Neural progenitor cell (in vitro differentiated cells): ENCODE measurements at regions not wholly inside any gene's neighbourhood (a gene's known extent, or its start where the extent isn't known, plus 50 kb on each side); places are given as distances from the start of the nearest gene placed in this dataset.
A peak's percentile ranks its signal among the peaks of the same experiment; 100 is the strongest.

Experiments
- DNase-seq: peaks from one replicate; pipeline ENCODE4 v3.0.0-alpha.2; 2016; ENCODE audit warnings: low spot score
- H2AFZ ChIP-seq: fragments of 200-600 bp; sonication (generic); replicated peaks from 2 replicates; pipeline ENCODE4 v1.6.1; 2016; ENCODE audit warnings: antibody characterized with exemption
- H3F3A ChIP-seq: fragments of 200-600 bp; sonication (generic); 2 replicates; pipeline ENCODE4 v1.6.1; 2016; ENCODE audit warnings: antibody characterized with exemption, low read depth
- H3K27ac ChIP-seq: fragments of 200-600 bp; sonication (generic); 2 replicates; pipeline ENCODE4 v1.5.1; 2016; ENCODE audit warnings: mild to moderate bottlenecking
- H3K27me3 ChIP-seq: fragments of 200-600 bp; sonication (generic); 2 replicates; pipeline ENCODE4 v1.6.1; 2016; ENCODE audit warnings: mild to moderate bottlenecking, moderate library complexity
- H3K36me3 ChIP-seq: fragments of 200-600 bp; sonication (generic); 2 replicates; pipeline ENCODE4 v1.5.1; 2016
- H3K4me1 ChIP-seq: fragments of 200-600 bp; sonication (generic); 2 replicates; pipeline ENCODE4 v1.6.1; 2016; ENCODE audit warnings: mixed run types
- H3K4me2 ChIP-seq: fragments of 200-600 bp; sonication (generic); 2 replicates; pipeline ENCODE4 v1.6.1; 2016
- H3K4me3 ChIP-seq: fragments of 200-600 bp; sonication (generic); 2 replicates; pipeline ENCODE4 v1.5.1; 2016
- H3K79me2 ChIP-seq: fragments of 200-600 bp; sonication (generic); 2 replicates; pipeline ENCODE4 v1.6.1; 2016; ENCODE audit warnings: low read depth
- H3K9ac ChIP-seq: fragments of 200-600 bp; sonication (generic); 2 replicates; pipeline ENCODE4 v1.6.1; 2016
- H3K9me3 ChIP-seq: fragments of 200-600 bp; sonication (generic); 2 replicates; pipeline ENCODE4 v1.5.1; 2016; ENCODE audit warnings: low read depth
- H4K20me1 ChIP-seq: fragments of 200-600 bp; sonication (generic); 2 replicates; pipeline ENCODE4 v1.6.1; 2016; ENCODE audit warnings: low read depth
- H3K27ac Mint-ChIP-seq: 3 replicates; pipeline ENCODE4 v1.8.0; 2021; ENCODE audit warnings: mixed read lengths
- H3K27me3 Mint-ChIP-seq: 2 replicates; pipeline ENCODE4 v1.8.0; 2022; ENCODE audit warnings: low read depth, mild to moderate bottlenecking, inconsistent platforms, moderate library complexity, mixed read lengths; ENCODE audit not compliant: insufficient read depth
- H3K36me3 Mint-ChIP-seq: 3 replicates; pipeline ENCODE4 v1.8.0; 2021; ENCODE audit warnings: mixed read lengths
- H3K4me1 Mint-ChIP-seq: 3 replicates; pipeline ENCODE4 v1.8.0; 2021; ENCODE audit warnings: mixed read lengths
- H3K4me3 Mint-ChIP-seq: 3 replicates; pipeline ENCODE4 v1.8.0; 2021; ENCODE audit warnings: mild to moderate bottlenecking, moderate library complexity, mixed read lengths
- H3K9me3 Mint-ChIP-seq: 3 replicates; pipeline ENCODE4 v1.8.0; 2020; ENCODE audit warnings: mixed read lengths
- CTCF ChIP-seq: fragments of 200-600 bp; sonication (generic); IDR thresholded peaks from 2 replicates; pipeline ENCODE4 v1.5.1; 2017; ENCODE audit warnings: antibody characterized with exemption, mild to moderate bottlenecking
- EZH2 ChIP-seq: fragments of 200-600 bp; sonication (generic); IDR thresholded peaks from 2 replicates; pipeline ENCODE4 v1.6.1; 2017; ENCODE audit warnings: antibody characterized with exemption, mild to moderate bottlenecking, moderate library complexity
- EZH2phosphoT487 ChIP-seq: fragments of 200-600 bp; sonication (generic); IDR thresholded peaks from 2 replicates; pipeline ENCODE4 v1.6.1; 2017; ENCODE audit warnings: antibody characterized with exemption

- peaks cover 4% of the 10 kb centered on the region for H3K9me3 Mint-ChIP-seq
Observed at GRCh38 chr4:84239278-84239845, 259.7 kb downstream of the NKX6-1 start.

GRCh38 chr4:84238247-84239090 lies 260.6 kb downstream of the NKX6-1 start:
- no peak overlapping the region for H3K27ac ChIP-seq
- no peaks in the 10 kb centered on the region for H3K27me3 ChIP-seq
- H3K4me2 ChIP-seq = no peak overlapping the region
- TF ChIP-seq CTCF (peak; percentile 11), EZH2 (no peak)
- H3K36me3 Mint-ChIP-seq = no peaks in the 10 kb centered on the region
- H3K9ac ChIP-seq = no peak overlapping the region
- no peaks in the 10 kb centered on the region for H3K36me3 ChIP-seq
- no peaks in the 10 kb centered on the region for H3K4me1 ChIP-seq
- no peak for DNase-seq
- H3K9me3 ChIP-seq = no peaks in the 10 kb centered on the region
- no peaks in the 10 kb centered on the region for H3F3A ChIP-seq
- H3K9me3 Mint-ChIP-seq = peaks cover 4% of the 10 kb centered on the region
- H3K4me3 Mint-ChIP-seq = no peak overlapping the region
- no peak overlapping the region for H2AFZ ChIP-seq
- peaks cover 5% of the 10 kb centered on the region for H3K27me3 Mint-ChIP-seq
- peaks cover 9% of the 10 kb centered on the region for H3K4me1 Mint-ChIP-seq
- no peak overlapping the region for H3K4me3 ChIP-seq
- no peaks in the 10 kb centered on the region for H4K20me1 ChIP-seq
- H3K27ac Mint-ChIP-seq = no peak overlapping the region
- H3K79me2 ChIP-seq = no peaks in the 10 kb centered on the region

More at GRCh38 chr4:84239278-84239845, 259.7 kb downstream of the NKX6-1 start:
- no peak overlapping the region for H3K4me2 ChIP-seq
- H4K20me1 ChIP-seq = no peaks in the 10 kb centered on the region
- Mint-ChIP-seq H3K36me3 (no peaks in the 10 kb centered on the region), H3K27ac (no peak overlapping the region), H3K4me1 (peaks cover 9% of the 10 kb centered on the region), H3K27me3 (peaks cover 5% of the 10 kb centered on the region), H3K4me3 (no peak overlapping the region)
- TF ChIP-seq EZH2 (no peak), EZH2phosphoT487 (no peak), CTCF (no peak)
- H3K9me3 ChIP-seq = no peaks in the 10 kb centered on the region
- H3K4me1 ChIP-seq = no peaks in the 10 kb centered on the region
- no peak for DNase-seq
- no peaks in the 10 kb centered on the region for H3F3A ChIP-seq
- H3K4me3 ChIP-seq = no peak overlapping the region
- no peak overlapping the region for H3K9ac ChIP-seq
- H3K27ac ChIP-seq = no peak overlapping the region
- H3K79me2 ChIP-seq = no peaks in the 10 kb centered on the region
- no peaks in the 10 kb centered on the region for H3K27me3 ChIP-seq
- H2AFZ ChIP-seq = no peak overlapping the region
- no peaks in the 10 kb centered on the region for H3K36me3 ChIP-seq

- H3K27me3 ChIP-seq = no peaks in the 10 kb centered on the region
- no peak overlapping the region for H3K27ac ChIP-seq
- H4K20me1 ChIP-seq = no peaks in the 10 kb centered on the region
- H3K9me3 ChIP-seq = no peaks in the 10 kb centered on the region
- no peak for DNase-seq
- TF ChIP-seq CTCF = no peak
- no peak for TF ChIP-seq EZH2phosphoT487
- no peak for TF ChIP-seq EZH2
- no peak overlapping the region for H2AFZ ChIP-seq
- H3K36me3 Mint-ChIP-seq = no peaks in the 10 kb centered on the region
- H3K4me2 ChIP-seq = no peak overlapping the region
- H3F3A ChIP-seq = no peaks in the 10 kb centered on the region
- no peaks in the 10 kb centered on the region for H3K79me2 ChIP-seq
- no peak overlapping the region for H3K4me3 ChIP-seq
- H3K4me1 ChIP-seq = no peaks in the 10 kb centered on the region
- peaks cover 4% of the 10 kb centered on the region for H3K9me3 Mint-ChIP-seq
- H3K27ac Mint-ChIP-seq = no peak overlapping the region
- H3K4me1 Mint-ChIP-seq = peaks cover 9% of the 10 kb centered on the region
- H3K27me3 Mint-ChIP-seq = peaks cover 7% of the 10 kb centered on the region
- no peak overlapping the region for H3K4me3 Mint-ChIP-seq
- H3K36me3 ChIP-seq = no peaks in the 10 kb centered on the region
- no peak overlapping the region for H3K9ac ChIP-seq
Observed at GRCh38 chr4:84237008-84237407, 262.1 kb downstream of the NKX6-1 start.
